ENCODE measurements at regions not wholly inside any gene's neighbourhood (a gene's known extent, or its start where the extent isn't known, plus 50 kb on each side); places are given as distances from the start of the nearest gene placed in this dataset.
A peak's percentile ranks its signal among the peaks of the same experiment; 100 is the strongest.

DNA sequence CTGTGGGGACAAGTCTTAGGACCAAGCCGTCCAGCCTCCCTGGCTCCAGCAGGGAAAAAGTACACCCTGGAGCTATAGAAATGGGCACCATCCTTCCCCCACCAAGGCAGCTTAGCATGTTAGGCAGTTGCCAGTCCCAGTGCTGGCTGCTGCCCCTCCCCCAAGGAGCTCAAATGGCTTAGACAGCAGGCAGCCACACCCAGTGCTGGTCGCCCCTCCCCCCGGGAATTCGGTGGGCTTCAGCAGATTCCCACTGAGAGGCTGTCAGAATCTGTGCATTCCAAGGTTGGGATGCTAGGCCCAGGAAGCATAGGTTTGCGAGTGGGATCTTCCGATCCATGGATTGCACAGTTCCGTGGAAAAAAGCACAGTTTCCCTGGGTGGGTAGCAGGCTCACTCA, 105.2 kb upstream of the ITGA1 start:
- no peak for DNase-seq (ENCODE audit: low read depth)

DNA sequence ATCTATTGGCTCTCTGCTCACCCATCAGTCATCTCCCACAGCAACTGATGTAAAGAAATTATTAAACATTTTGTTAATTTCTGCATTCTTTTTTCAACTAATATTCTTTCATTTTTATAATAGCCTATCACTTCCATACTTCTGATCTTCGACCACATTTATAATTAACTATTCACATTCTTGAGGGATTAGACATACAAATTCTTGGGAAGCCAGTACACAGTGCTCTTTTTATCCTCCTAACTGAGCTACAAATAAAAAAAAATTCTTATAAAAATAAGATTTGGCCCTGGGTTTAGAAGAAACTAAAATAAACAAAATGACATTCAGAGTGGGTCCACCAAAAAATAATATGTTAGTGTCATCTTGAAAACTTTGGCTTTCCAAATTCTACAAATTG, 103.7 kb upstream of the ITGA1 start:
- no peak for DNase-seq (ENCODE audit: low read depth)

DNA sequence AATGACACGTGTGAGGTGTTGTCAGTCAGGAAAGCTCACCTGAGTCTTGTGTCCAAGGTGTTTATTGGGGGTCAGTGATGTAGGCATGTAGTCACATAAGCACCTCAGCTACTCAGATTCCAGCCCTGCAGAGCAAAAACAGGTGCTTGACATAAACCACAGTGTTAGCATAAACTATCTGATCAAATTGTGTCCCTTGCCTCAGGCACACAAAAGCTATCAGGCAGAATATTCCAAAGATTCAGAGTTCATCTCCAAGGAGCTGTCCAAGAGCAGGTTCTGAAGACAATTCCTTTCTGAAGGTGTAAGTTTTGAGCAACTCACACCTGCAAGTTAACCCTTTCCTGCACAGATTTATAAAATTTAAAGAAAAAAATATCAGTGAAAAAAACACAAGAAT, 102.2 kb upstream of the ITGA1 start:
- DNase-seq (ENCODE audit: low read depth): no peak

- no peak for DNase-seq (ENCODE audit: low read depth)
These were observed 101.7 kb upstream of the ITGA1 start for GRCh38 chr5:52685971-52686370.

- DNase-seq (ENCODE audit: low read depth): no peak
These were observed 97.4 kb upstream of the ITGA1 start for GRCh38 chr5:52690236-52690768.

GRCh38 chr5:52692039-52692438, 95.7 kb upstream of the ITGA1 start:
- DNase-seq (ENCODE audit: low read depth): no peak

GRCh38 chr5:52692606-52693005, 95.1 kb upstream of the ITGA1 start:
- no peak for DNase-seq (ENCODE audit: low read depth)

- peak; percentile 8 for DNase-seq (ENCODE audit: low read depth)
These were observed 94.4 kb upstream of the ITGA1 start for GRCh38 chr5:52693280-52693679.

DNA sequence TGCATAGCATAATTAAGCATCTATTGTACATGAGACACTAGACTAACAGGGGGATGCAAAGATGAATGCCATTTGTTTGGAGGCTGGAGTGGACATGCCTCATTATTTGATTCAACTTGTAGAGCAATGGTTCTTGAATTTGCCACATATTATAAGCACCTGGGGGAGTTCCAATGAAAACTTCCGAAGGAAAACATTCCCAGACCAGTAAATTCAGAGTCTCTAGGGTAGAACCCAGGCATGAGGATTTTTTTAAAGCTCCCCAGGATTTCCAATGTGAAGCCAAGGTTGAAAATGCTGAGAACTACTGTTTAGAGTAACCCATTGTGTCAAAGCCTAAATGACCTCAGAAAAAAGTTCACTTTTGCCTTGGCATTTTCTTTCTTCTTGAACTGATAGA, 93.9 kb upstream of the ITGA1 start:
- no peak for DNase-seq (ENCODE audit: low read depth)

GRCh38 chr5:52694648-52695047, 93.1 kb upstream of the ITGA1 start:
- no peak for DNase-seq (ENCODE audit: low read depth)

DNA sequence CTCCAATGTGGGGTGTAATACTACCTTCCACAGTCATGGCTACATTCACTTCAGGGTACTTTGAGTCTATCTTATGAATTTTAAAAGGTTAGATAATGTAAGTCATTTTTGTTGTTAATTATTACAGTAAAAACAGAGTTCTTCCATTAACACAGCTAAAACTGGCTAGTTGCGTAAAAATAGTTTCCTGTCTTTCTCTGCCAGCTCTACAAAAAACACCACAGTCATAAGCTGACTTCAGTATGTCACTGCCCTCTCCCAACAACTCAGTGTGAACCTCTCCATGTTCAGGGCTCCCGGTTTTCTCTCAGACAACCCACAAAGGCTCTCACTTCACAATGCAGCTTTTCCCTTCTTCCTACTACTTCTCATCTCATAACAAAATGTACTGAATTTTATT, 84.8 kb upstream of the ITGA1 start:
- DNase-seq (ENCODE audit: low read depth): no peak

DNA sequence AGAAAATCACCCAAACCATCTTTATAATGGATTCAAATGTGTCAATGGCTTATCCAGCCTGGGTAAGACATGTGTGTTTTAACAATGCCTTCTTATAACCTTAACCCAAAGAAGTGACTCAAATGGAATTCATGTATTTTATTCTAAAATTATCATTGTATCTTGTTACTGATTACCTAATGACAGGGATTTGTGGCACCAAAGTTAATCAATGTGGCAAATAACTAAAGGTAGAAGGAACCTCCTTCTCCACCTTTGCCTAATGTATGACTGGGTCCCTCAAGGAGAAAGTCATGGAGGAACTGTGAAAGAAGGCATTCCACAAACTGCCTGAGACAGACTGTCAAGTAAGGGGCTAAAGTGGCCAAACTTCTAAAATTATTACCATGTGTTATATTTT, 84.4 kb upstream of the ITGA1 start:
- no peak for DNase-seq (ENCODE audit: low read depth)

- DNase-seq (ENCODE audit: low read depth): no peak
These were observed 82.0 kb upstream of the ITGA1 start for GRCh38 chr5:52705720-52706119.

DNA sequence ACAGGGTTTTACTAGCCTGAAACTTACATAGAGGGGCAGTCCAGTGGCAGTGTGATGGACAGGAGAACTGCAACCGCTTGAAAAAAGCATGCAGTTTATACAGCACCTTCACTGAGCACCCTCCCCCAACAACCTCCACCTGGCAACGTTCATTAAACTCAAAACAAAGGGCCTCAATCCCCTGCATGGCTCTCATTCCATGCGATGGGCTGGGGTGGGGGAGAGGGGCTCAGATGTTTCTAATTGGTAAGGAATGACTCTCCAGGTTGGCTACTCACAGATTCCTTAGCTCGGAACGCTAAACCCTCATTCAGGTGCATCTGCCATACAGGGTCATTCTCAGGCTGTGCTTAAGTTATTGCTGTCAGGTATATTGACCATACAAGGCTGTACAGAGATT, 80.9 kb upstream of the ITGA1 start:
- no peak for DNase-seq (ENCODE audit: low read depth)

- DNase-seq (ENCODE audit: low read depth): no peak
These were observed 80.1 kb upstream of the ITGA1 start for GRCh38 chr5:52707616-52708015.

- DNase-seq (ENCODE audit: low read depth): no peak
These were observed 79.3 kb upstream of the ITGA1 start for GRCh38 chr5:52708463-52708862.

GRCh38 chr5:52709167-52709925, 78.4 kb upstream of the ITGA1 start:
- DNase-seq (ENCODE audit: low read depth): no peak

GRCh38 chr5:52710310-52710971, 77.3 kb upstream of the ITGA1 start:
- DNase-seq (ENCODE audit: low read depth): no peak

- DNase-seq (ENCODE audit: low read depth): no peak
These were observed 76.6 kb upstream of the ITGA1 start for GRCh38 chr5:52710972-52711596.

GRCh38 chr5:52712354-52712753, 75.4 kb upstream of the ITGA1 start:
- no peak for DNase-seq (ENCODE audit: low read depth)

- peak; percentile 17 for DNase-seq (ENCODE audit: low read depth)
These were observed 62.5 kb upstream of the ITGA1 start for GRCh38 chr5:52725065-52725746.

GRCh38 chr5:52725808-52726207, 61.9 kb upstream of the ITGA1 start:
- DNase-seq (ENCODE audit: low read depth): no peak

DNA sequence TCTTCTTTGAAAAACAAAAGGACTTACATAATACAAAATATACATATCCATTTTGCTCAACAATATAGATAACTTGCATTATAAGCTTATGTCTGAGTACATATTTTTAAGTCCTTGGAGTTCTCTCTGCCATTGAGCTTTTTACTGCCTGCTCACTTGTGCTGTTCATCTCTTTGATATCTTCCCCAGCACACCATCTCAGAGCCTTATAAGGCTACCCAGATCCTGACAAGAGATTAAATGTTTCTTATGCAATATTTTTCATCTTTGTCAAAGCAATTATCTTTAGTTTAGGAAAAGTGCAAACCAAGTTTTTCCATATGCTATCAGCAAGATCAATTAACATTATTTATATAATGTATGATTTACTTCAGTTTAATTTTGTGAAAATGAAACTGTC, 60.7 kb upstream of the ITGA1 start:
- no peak for DNase-seq (ENCODE audit: low read depth)

Measured in stimulated activated CD8-positive, alpha-beta memory T cell treated with anti-CD3 and anti-CD28 coated beads, Interleukin-12 subunit alpha, Interleukin-12 subunit beta, amount 100 ng/mL, for 1 hour (primary cell).